Liver (tissue), 8 donors: ENCODE measurements at regions not wholly inside any gene's neighbourhood (a gene's known extent, or its start where the extent isn't known, plus 50 kb on each side); places are given as distances from the start of the nearest gene placed in this dataset.

Source experiments
- DNase-seq: peaks from one replicate; pipeline ENCODE4 v3.0.0-alpha.2; 2017; ENCODE audit warnings: low spot score
- H3K27ac ChIP-seq, 2 donors: one replicate each; pipeline ENCODE4 v1.7.0; 2013; ENCODE audit warnings: inconsistent platforms in 2 of 2, low read length in 2 of 2, control low read depth in 1 of 2, low read depth in 1 of 2, mild to moderate bottlenecking in 1 of 2
- H3K27me3 ChIP-seq, 4 donors: one replicate each; pipeline versions ENCODE4 v1.6.1 to v1.7.0; 2013; ENCODE audit warnings: low read length in 3 of 4, inconsistent platforms in 1 of 4, mild to moderate bottlenecking in 1 of 4, moderate library complexity in 1 of 4; ENCODE audit not compliant: control insufficient read depth in 4 of 4, insufficient read depth in 4 of 4
- H3K36me3 ChIP-seq, 4 donors: one replicate each; pipeline versions ENCODE4 v1.6.1 to v1.7.0; 2013; ENCODE audit warnings: low read length in 3 of 4, mild to moderate bottlenecking in 3 of 4, low read depth in 1 of 4, moderate library complexity in 1 of 4; ENCODE audit not compliant: control insufficient read depth in 4 of 4, insufficient read depth in 3 of 4
- H3K4me1 ChIP-seq, 4 donors: one replicate each; pipeline versions ENCODE4 v1.6.1 to v1.7.0; 2013; ENCODE audit warnings: low read length in 3 of 4, mild to moderate bottlenecking in 3 of 4, moderate library complexity in 1 of 4; ENCODE audit not compliant: control insufficient read depth in 4 of 4, insufficient read depth in 4 of 4
- H3K4me3 ChIP-seq, 3 donors: one replicate each; pipeline versions ENCODE4 v1.6.1 to v1.7.0; 2013; ENCODE audit warnings: low read length in 3 of 3, control low read depth in 1 of 3, low read depth in 1 of 3, mild to moderate bottlenecking in 1 of 3
- H3K9ac ChIP-seq, 2 donors: one replicate each; pipeline ENCODE4 v1.7.0; 2013; ENCODE audit warnings: low read length in 2 of 2, mild to moderate bottlenecking in 2 of 2, moderate library complexity in 2 of 2, control low read depth in 1 of 2, low read depth in 1 of 2
- H3K9me3 ChIP-seq, 4 donors: one replicate each; pipeline versions ENCODE4 v1.6.1 to v1.7.0; 2013; ENCODE audit warnings: low read length in 3 of 4; ENCODE audit not compliant: control insufficient read depth in 4 of 4
- ATF3 ChIP-seq: IDR thresholded peaks from 2 replicates; pipeline ENCODE4 v1.6.1; 2016; ENCODE audit warnings: antibody characterized with exemption
- CTCF ChIP-seq: fragments of 150-350 bp; IDR thresholded peaks from 2 replicates; pipeline ENCODE4 v1.5.1; 2017; ENCODE audit warnings: improper control_type of control experiment, low read depth, low read length; ENCODE audit not compliant: missing input control
- EGR1 ChIP-seq, 2 donors: IDR thresholded peaks; 2 replicates each; pipeline ENCODE4 v1.6.1; 2016 to 2018; ENCODE audit warnings: antibody characterized with exemption in 2 of 2, low read depth in 2 of 2
- FOXA1 ChIP-seq: IDR thresholded peaks from 2 replicates; pipeline ENCODE4 v1.6.1; 2016; ENCODE audit warnings: antibody characterized with exemption
- FOXA2 ChIP-seq: IDR thresholded peaks from 2 replicates; pipeline ENCODE4 v1.6.1; 2016; ENCODE audit warnings: antibody characterized with exemption
- GABPA ChIP-seq, 2 donors: IDR thresholded peaks in 1 of 2; conservative IDR thresholded peaks in 1 of 2; 2 replicates each; pipeline ENCODE4 v1.6.1; 2016; ENCODE audit warnings: antibody characterized with exemption in 2 of 2, mild to moderate bottlenecking in 1 of 2, moderate library complexity in 1 of 2
- HNF4A ChIP-seq, 2 donors: conservative IDR thresholded peaks; 2 replicates each; pipeline ENCODE4 v1.6.1; 2016; ENCODE audit warnings: antibody characterized with exemption in 2 of 2, mild to moderate bottlenecking in 2 of 2
- HNF4G ChIP-seq: IDR thresholded peaks from 2 replicates; pipeline ENCODE4 v1.6.1; 2016; ENCODE audit warnings: antibody characterized with exemption
- JUND ChIP-seq, 2 donors: IDR thresholded peaks; 2 replicates each; pipeline ENCODE4 v1.6.1; 2016; ENCODE audit warnings: antibody characterized with exemption in 2 of 2
- MAX ChIP-seq: IDR thresholded peaks from 2 replicates; pipeline ENCODE4 v1.6.1; 2016; ENCODE audit warnings: antibody characterized with exemption
- NR2F2 ChIP-seq: IDR thresholded peaks from 2 replicates; pipeline ENCODE4 v1.6.1; 2016; ENCODE audit warnings: antibody characterized with exemption
- RAD21 ChIP-seq, 2 donors: IDR thresholded peaks; 2 replicates each; pipeline ENCODE4 v1.6.1; 2016; ENCODE audit warnings: antibody characterized with exemption in 2 of 2, mild to moderate bottlenecking in 2 of 2
- REST ChIP-seq: IDR thresholded peaks from 2 replicates; pipeline ENCODE4 v1.6.1; 2016; ENCODE audit warnings: antibody characterized with exemption, mild to moderate bottlenecking
- RXRA ChIP-seq, 2 donors: IDR thresholded peaks; 2 replicates each; pipeline ENCODE4 v1.6.1; 2017 to 2018; ENCODE audit warnings: antibody characterized with exemption in 2 of 2, mild to moderate bottlenecking in 1 of 2
- SP1 ChIP-seq: IDR thresholded peaks from 2 replicates; pipeline ENCODE4 v1.6.1; 2018; ENCODE audit warnings: antibody characterized with exemption, mild to moderate bottlenecking
- TAF1 ChIP-seq: conservative IDR thresholded peaks from 2 replicates; pipeline ENCODE4 v1.6.1; 2016; ENCODE audit warnings: antibody characterized with exemption, mild to moderate bottlenecking
- YY1 ChIP-seq: IDR thresholded peaks from 2 replicates; pipeline ENCODE4 v1.6.1; 2016; ENCODE audit warnings: antibody characterized with exemption, mild to moderate bottlenecking
- ZBTB33 ChIP-seq: IDR thresholded peaks from 2 replicates; pipeline ENCODE4 v1.6.1; 2016; ENCODE audit warnings: antibody characterized with exemption
- WGBS: extraction: QIAGEN DNeasy Blood & Tissue Kit; methylation state at CpG from one replicate; pipeline ENCODE4 v1.1.7; 2013; 5-methylcytosine and 5-hydroxymethylcytosine counted together
- donor health status: healthy.
- donor health status: healthy.
- donor health status: healthy.
- donor health status: healthy.
- donor health status: healthy.

- Histone ChIP-seq H3K9ac (no peak overlapping the region), H3K4me1 (no peaks in the 10 kb centered on the region), H3K9me3 (no peaks in the 10 kb centered on the region), H3K27ac (no peak overlapping the region), H3K4me3 (no peak overlapping the region), H3K36me3 (no peaks in the 10 kb centered on the region), H3K27me3 (no peaks in the 10 kb centered on the region)
- 85% methylated on average over 4 of the region's 4 CpGs for WGBS
- DNase-seq: no peak
- TF ChIP-seq MAX (no peak), TAF1 (no peak), NR2F2 (no peak), ZBTB33 (no peak), YY1 (no peak), GABPA (IDR thresholded peaks at IDR 0.05 in 1 of 2, conservative IDR thresholded peaks at IDR 0.05 in 1 of 2) (no peak), RXRA (IDR thresholded peaks at IDR 0.05) (no peak), SP1 (no peak), JUND (IDR thresholded peaks at IDR 0.05) (no peak), HNF4G (no peak), CTCF (no peak), ATF3 (no peak), FOXA1 (no peak), HNF4A (conservative IDR thresholded peaks at IDR 0.05) (no peak), FOXA2 (no peak)
Observed at GRCh38 chr3:99171800-99172199, 270.3 kb upstream of the DCBLD2 start.

GRCh38 chr3:99170867-99171517 lies 269.5 kb upstream of the DCBLD2 start:
- 89% methylated on average over 6 of the region's 6 CpGs for WGBS
- TF ChIP-seq RAD21 (IDR thresholded peaks at IDR 0.05): no peak
- no peak for TF ChIP-seq FOXA2
- no peak for TF ChIP-seq SP1
- no peak for TF ChIP-seq GABPA (IDR thresholded peaks at IDR 0.05 in 1 of 2, conservative IDR thresholded peaks at IDR 0.05 in 1 of 2)
- TF ChIP-seq EGR1 (IDR thresholded peaks at IDR 0.05; ENCODE audit: low read depth in 2 of 2): no peak
- no peak for TF ChIP-seq REST
- no peak for TF ChIP-seq ZBTB33
- no peak for TF ChIP-seq JUND (IDR thresholded peaks at IDR 0.05)
- H3K9me3 ChIP-seq: no peaks in the 10 kb centered on the region
- no peaks in the 10 kb centered on the region for H3K4me1 ChIP-seq
- H3K27me3 ChIP-seq: no peaks in the 10 kb centered on the region
- H3K27ac ChIP-seq: no peak overlapping the region
- no peaks in the 10 kb centered on the region for H3K36me3 ChIP-seq
- no peak overlapping the region for H3K9ac ChIP-seq
- H3K4me3 ChIP-seq: no peak overlapping the region
- DNase-seq: no peak
